ENCODE measurements at regions not wholly inside any gene's neighbourhood (a gene's known extent, or its start where the extent isn't known, plus 50 kb on each side); places are given as distances from the start of the nearest gene placed in this dataset.

GRCh38 chr12:113613414-113613813 is 141.7 kb upstream of the LHX5 start:
- CTCF ChIA-PET: interaction anchor here (0.6 kb wide), 1 partner anchor 476 kb away, joined by 5 read pairs; no protein-coding TSS in a partner anchor
- no peak for DNase-seq
- H3K4me3 Mint-ChIP-seq (ENCODE audit: low read depth, unreplicated experiment): no peak overlapping the region
- H3K9me3 Mint-ChIP-seq (ENCODE audit: low read depth, unreplicated experiment): no peaks in the 10 kb centered on the region
- no peak for TF ChIP-seq CTCF (IDR thresholded peaks at IDR 0.05; ENCODE audit: unreplicated experiment)
- peaks cover 98% of the 10 kb centered on the region for H3K27me3 Mint-ChIP-seq (ENCODE audit: unreplicated experiment)
- H3K27ac Mint-ChIP-seq (ENCODE audit: unreplicated experiment): no peak overlapping the region
- H3K36me3 Mint-ChIP-seq (ENCODE audit: insufficient read depth, unreplicated experiment): no peaks in the 10 kb centered on the region
- BruUV-seq (replicated peaks): no TSS peak
- no peaks in the 10 kb centered on the region for H3K4me1 Mint-ChIP-seq (ENCODE audit: low read depth, unreplicated experiment)
- intact Hi-C loops (cut with micrococcal nuclease; ENCODE audit: unreplicated experiment): no loop called here

GRCh38 chr12:113612793-113613192 is 141.1 kb upstream of the LHX5 start:
- Mint-ChIP-seq H3K27me3 (ENCODE audit: unreplicated experiment) (peaks cover 98% of the 10 kb centered on the region), H3K36me3 (ENCODE audit: insufficient read depth, unreplicated experiment) (no peaks in the 10 kb centered on the region), H3K27ac (ENCODE audit: unreplicated experiment) (no peak overlapping the region), H3K9me3 (ENCODE audit: low read depth, unreplicated experiment) (no peaks in the 10 kb centered on the region), H3K4me1 (ENCODE audit: low read depth, unreplicated experiment) (no peaks in the 10 kb centered on the region), H3K4me3 (ENCODE audit: low read depth, unreplicated experiment) (no peak overlapping the region)
- DNase-seq: no peak
- no peak for TF ChIP-seq CTCF (IDR thresholded peaks at IDR 0.05; ENCODE audit: unreplicated experiment)
- no TSS peak for BruUV-seq (replicated peaks)
- intact Hi-C loops (cut with micrococcal nuclease; ENCODE audit: unreplicated experiment): no loop called here
- CTCF ChIA-PET: interaction anchor here (0.6 kb wide), 1 partner anchor 475 kb away, joined by 5 read pairs; no protein-coding TSS in a partner anchor

- Mint-ChIP-seq H3K27me3 (ENCODE audit: unreplicated experiment) (peaks cover 96% of the 10 kb centered on the region), H3K27ac (ENCODE audit: unreplicated experiment) (no peak overlapping the region), H3K4me3 (ENCODE audit: low read depth, unreplicated experiment) (no peak overlapping the region), H3K9me3 (ENCODE audit: low read depth, unreplicated experiment) (no peaks in the 10 kb centered on the region), H3K4me1 (ENCODE audit: low read depth, unreplicated experiment) (no peaks in the 10 kb centered on the region), H3K36me3 (ENCODE audit: insufficient read depth, unreplicated experiment) (no peaks in the 10 kb centered on the region)
- TF ChIP-seq CTCF (IDR thresholded peaks at IDR 0.05; ENCODE audit: unreplicated experiment): no peak
- DNase-seq: no peak
- CTCF ChIA-PET: no interaction called here
- BruUV-seq (replicated peaks): no TSS peak
- intact Hi-C loops (cut with micrococcal nuclease; ENCODE audit: unreplicated experiment): no loop called here
Measured at GRCh38 chr12:113612076-113612728, 140.5 kb upstream of the LHX5 start.

- Mint-ChIP-seq H3K36me3 (ENCODE audit: insufficient read depth, unreplicated experiment) (no peaks in the 10 kb centered on the region), H3K27me3 (ENCODE audit: unreplicated experiment) (peaks cover 90% of the 10 kb centered on the region), H3K4me3 (ENCODE audit: low read depth, unreplicated experiment) (no peak overlapping the region), H3K9me3 (ENCODE audit: low read depth, unreplicated experiment) (no peaks in the 10 kb centered on the region), H3K27ac (ENCODE audit: unreplicated experiment) (no peak overlapping the region), H3K4me1 (ENCODE audit: low read depth, unreplicated experiment) (no peaks in the 10 kb centered on the region)
- DNase-seq: no peak
- TF ChIP-seq CTCF (IDR thresholded peaks at IDR 0.05; ENCODE audit: unreplicated experiment): no peak
- CTCF ChIA-PET: no interaction called here
- no TSS peak for BruUV-seq (replicated peaks)
- intact Hi-C loops (cut with micrococcal nuclease; ENCODE audit: unreplicated experiment): no loop called here
Measured at GRCh38 chr12:113611652-113612051, 140.0 kb upstream of the LHX5 start.

Measured in Calu3 (cell line).